WTC11 (cell line): ENCODE measurements at regions not wholly inside any gene's neighbourhood (a gene's known extent, or its start where the extent isn't known, plus 50 kb on each side); places are given as distances from the start of the nearest gene placed in this dataset.

Experiments used
- ATAC-seq: fragments of 200-7000 bp; cut with Tn5 transposase; 2 replicates; pipeline ENCODE4 v1.10.0; 2021; ENCODE audit warnings: mild to moderate bottlenecking, moderate library complexity
- CTCF ChIA-PET: fragments of 300-600 bp; sonication (Branson Sonifier 250); formaldehyde crosslinking; loops from one replicate; lab custom pipeline; 2021; ENCODE audit warnings: antibody characterized with exemption; lab: Charles Lee
- POLR2A ChIA-PET: fragments of 350-600 bp; sonication (Branson Sonifier 250); formaldehyde crosslinking; loops from one replicate; lab custom pipeline; 2021; ENCODE audit warnings: antibody characterized with exemption; lab: Charles Lee
- DNase-seq: peaks from one replicate; pipeline ENCODE4 v3.0.0; 2021; ENCODE audit warnings: low spot score
- H3K27ac Mint-ChIP-seq: 2 replicates; pipeline ENCODE4 v1.8.0; 2021; ENCODE audit warnings: mixed read lengths
- H3K27me3 Mint-ChIP-seq: 2 replicates; pipeline ENCODE4 v1.8.0; 2021; ENCODE audit warnings: low read depth, mild to moderate bottlenecking, moderate library complexity, mixed read lengths
- H3K36me3 Mint-ChIP-seq: 2 replicates; pipeline ENCODE4 v1.8.0; 2021; ENCODE audit warnings: mixed read lengths
- H3K4me1 Mint-ChIP-seq: 2 replicates; pipeline ENCODE4 v1.8.0; 2022; ENCODE audit warnings: mixed read lengths
- H3K4me3 Mint-ChIP-seq: 2 replicates; pipeline ENCODE4 v1.8.0; 2021; ENCODE audit warnings: mild to moderate bottlenecking, moderate library complexity, mixed read lengths
- H3K9me3 Mint-ChIP-seq: 2 replicates; pipeline ENCODE4 v1.8.0; 2021; ENCODE audit warnings: mixed read lengths
- ARID4B ChIP-seq: sonication (generic); formaldehyde crosslinking; IDR thresholded peaks from 2 replicates; pipeline ENCODE4 v1.8.0; 2023; ENCODE audit warnings: missing genetic modification reagents, mild to moderate bottlenecking, borderline replicate concordance
- ATF1 ChIP-seq: sonication (generic); formaldehyde crosslinking; IDR thresholded peaks from 2 replicates; pipeline ENCODE4 v1.8.1; 2023; ENCODE audit warnings: mild to moderate bottlenecking, moderate library complexity, missing genetic modification reagents
- CBFB ChIP-seq: sonication (generic); formaldehyde crosslinking; IDR thresholded peaks from 2 replicates; pipeline ENCODE4 v1.8.1; 2022; ENCODE audit warnings: mild to moderate bottlenecking, low read depth, missing genetic modification reagents
- E2F1 ChIP-seq: sonication (generic); formaldehyde crosslinking; IDR thresholded peaks from 2 replicates; pipeline ENCODE4 v1.8.0; 2022; ENCODE audit warnings: mild to moderate bottlenecking, missing genetic modification reagents
- E2F5 ChIP-seq: sonication (generic); formaldehyde crosslinking; IDR thresholded peaks from 2 replicates; pipeline ENCODE4 v1.8.1; 2022; ENCODE audit warnings: mild to moderate bottlenecking, moderate library complexity, missing genetic modification reagents
- ESRRA ChIP-seq: sonication (generic); formaldehyde crosslinking; IDR thresholded peaks from 2 replicates; pipeline ENCODE4 v1.8.1; 2022; ENCODE audit warnings: mild to moderate bottlenecking, missing genetic modification reagents, borderline replicate concordance
- FOXP1 ChIP-seq: sonication (generic); formaldehyde crosslinking; IDR thresholded peaks from 2 replicates; pipeline ENCODE4 v1.8.0; 2022; ENCODE audit warnings: missing genetic modification reagents, mild to moderate bottlenecking, moderate library complexity, borderline replicate concordance
- FOXP4 ChIP-seq: sonication (generic); formaldehyde crosslinking; IDR thresholded peaks from 2 replicates; pipeline ENCODE4 v1.8.0; 2022; ENCODE audit warnings: mild to moderate bottlenecking, missing genetic modification reagents
- GABPB1 ChIP-seq: sonication (generic); formaldehyde crosslinking; IDR thresholded peaks from 2 replicates; pipeline ENCODE4 v1.8.1; 2023; ENCODE audit warnings: mild to moderate bottlenecking, missing genetic modification reagents
- HMGXB4 ChIP-seq: sonication (generic); formaldehyde crosslinking; IDR thresholded peaks from 2 replicates; pipeline ENCODE4 v1.8.1; 2023; ENCODE audit warnings: mild to moderate bottlenecking, moderate library complexity, missing genetic modification reagents
- IRF2 ChIP-seq: sonication (generic); formaldehyde crosslinking; IDR thresholded peaks from 2 replicates; pipeline ENCODE4 v1.8.0; 2022; ENCODE audit warnings: low read depth, missing genetic modification reagents, borderline replicate concordance
- MYBL2 ChIP-seq: sonication (generic); formaldehyde crosslinking; IDR thresholded peaks from 2 replicates; pipeline ENCODE4 v1.8.1; 2023; ENCODE audit warnings: mild to moderate bottlenecking, moderate library complexity, missing genetic modification reagents
- NR2C2 ChIP-seq: sonication (generic); formaldehyde crosslinking; IDR thresholded peaks from 2 replicates; pipeline ENCODE4 v1.8.0; 2022; ENCODE audit warnings: mild to moderate bottlenecking, missing genetic modification reagents
- PREB ChIP-seq: sonication (generic); formaldehyde crosslinking; IDR thresholded peaks from 2 replicates; pipeline ENCODE4 v1.8.1; 2022; ENCODE audit warnings: mild to moderate bottlenecking, missing genetic modification reagents, moderate library complexity, borderline replicate concordance
- RELA ChIP-seq: sonication (generic); formaldehyde crosslinking; IDR thresholded peaks from 2 replicates; pipeline ENCODE4 v1.8.1; 2022; ENCODE audit warnings: missing genetic modification reagents, mild to moderate bottlenecking, borderline replicate concordance
- SMAD4 ChIP-seq: sonication (generic); formaldehyde crosslinking; IDR thresholded peaks from 2 replicates; pipeline ENCODE4 v1.8.0; 2022; ENCODE audit warnings: mild to moderate bottlenecking, missing genetic modification reagents
- TEAD1 ChIP-seq: sonication (generic); formaldehyde crosslinking; IDR thresholded peaks from 2 replicates; pipeline ENCODE4 v1.8.0; 2022; ENCODE audit warnings: mild to moderate bottlenecking, missing genetic modification reagents
- ZNF423 ChIP-seq: fragments of 250-450 bp; sonication (Bioruptor Pico); IDR thresholded peaks from 2 replicates; pipeline ENCODE4 v2.1.2; 2022; ENCODE audit warnings: mild to moderate bottlenecking, moderate library complexity
- ZNF512 ChIP-seq: sonication (generic); formaldehyde crosslinking; IDR thresholded peaks from 2 replicates; pipeline ENCODE4 v1.8.1; 2022; ENCODE audit warnings: missing genetic modification reagents, borderline replicate concordance

- CTCF ChIA-PET, result no interaction called here
- H3K9me3 Mint-ChIP-seq, result peaks cover 12% of the 10 kb centered on the region
- no peak overlapping the region for H3K27ac Mint-ChIP-seq
- H3K27me3 Mint-ChIP-seq, result no peaks in the 10 kb centered on the region; the same call in 1 of the 2 replicates
- DNase-seq (no peak), ATAC-seq (no peak)
- no peak for TF ChIP-seq NR2C2 (CRISPR knock-in tag)
- TF ChIP-seq E2F5 (CRISPR knock-in tag), result no peak
- TF ChIP-seq TEAD1, result no peak
- TF ChIP-seq RELA (CRISPR knock-in tag), result no peak
- no peak for TF ChIP-seq PREB (CRISPR knock-in tag)
- no peak for TF ChIP-seq ARID4B
- TF ChIP-seq HMGXB4, result no peak
- no peak for TF ChIP-seq ESRRA
- TF ChIP-seq ZNF423 (CRISPR knock-in tag), result no peak
- TF ChIP-seq MYBL2 (CRISPR knock-in tag), result no peak
- no peak overlapping the region for H3K4me3 Mint-ChIP-seq
- H3K36me3 Mint-ChIP-seq, result peaks cover 5% of the 10 kb centered on the region
- POLR2A ChIA-PET, result no interaction called here
- H3K4me1 Mint-ChIP-seq, result no peaks in the 10 kb centered on the region
Observed at GRCh38 chr9:29548436-29548835, 1975.2 kb upstream of the C9orf72 start.

GRCh38 chr9:29555502-29555901 is 1982.2 kb upstream of the C9orf72 start:
- ATAC-seq (no peak), DNase-seq (no peak)
- Mint-ChIP-seq H3K4me1 (no peaks in the 10 kb centered on the region), H3K36me3 (peaks cover 8% of the 10 kb centered on the region), H3K9me3 (peaks cover 24% of the 10 kb centered on the region), H3K27me3 (no peaks in the 10 kb centered on the region), H3K27ac (no peak overlapping the region), H3K4me3 (no peak overlapping the region)
- POLR2A ChIA-PET, result no interaction called here
- CTCF ChIA-PET, result no interaction called here
- no peak for TF ChIP-seq SMAD4 (CRISPR knock-in tag)
- TF ChIP-seq FOXP4 (CRISPR knock-in tag), result no peak
- TF ChIP-seq CBFB (CRISPR knock-in tag), result no peak
- no peak for TF ChIP-seq HMGXB4
- no peak for TF ChIP-seq GABPB1 (CRISPR knock-in tag)
- TF ChIP-seq ATF1 (CRISPR knock-in tag), result no peak
- no peak for TF ChIP-seq ZNF512 (CRISPR knock-in tag)
- no peak for TF ChIP-seq IRF2 (CRISPR knock-in tag)
- TF ChIP-seq E2F5 (CRISPR knock-in tag), result no peak
- no peak for TF ChIP-seq E2F1
- TF ChIP-seq FOXP1, result no peak
